H1 (cell line): ENCODE measurements at regions not wholly inside any gene's neighbourhood (a gene's known extent, or its start where the extent isn't known, plus 50 kb on each side); places are given as distances from the start of the nearest gene placed in this dataset.

Source experiments
- HDAC6 ChIP-seq: IDR thresholded peaks from one replicate; pipeline ENCODE4 v1.7.1; 2012; ENCODE audit warnings: low read depth, mild to moderate bottlenecking, inconsistent platforms, low read length, moderate library complexity
- MAX ChIP-seq: IDR thresholded peaks from 2 replicates; pipeline ENCODE4 v1.6.1; 2012; ENCODE audit warnings: inconsistent platforms
- SUZ12 ChIP-seq: fragments of 200-600 bp; sonication (generic); IDR thresholded peaks from 2 replicates; pipeline ENCODE4 v1.6.1; 2012; ENCODE audit warnings: mild to moderate bottlenecking, inconsistent platforms, low read length, moderate library complexity, mixed read lengths
- TEAD4 ChIP-seq: IDR thresholded peaks from 2 replicates; pipeline ENCODE4 v1.6.1; 2012; ENCODE audit warnings: low read depth, low read length, inconsistent platforms, mixed read lengths

DNA sequence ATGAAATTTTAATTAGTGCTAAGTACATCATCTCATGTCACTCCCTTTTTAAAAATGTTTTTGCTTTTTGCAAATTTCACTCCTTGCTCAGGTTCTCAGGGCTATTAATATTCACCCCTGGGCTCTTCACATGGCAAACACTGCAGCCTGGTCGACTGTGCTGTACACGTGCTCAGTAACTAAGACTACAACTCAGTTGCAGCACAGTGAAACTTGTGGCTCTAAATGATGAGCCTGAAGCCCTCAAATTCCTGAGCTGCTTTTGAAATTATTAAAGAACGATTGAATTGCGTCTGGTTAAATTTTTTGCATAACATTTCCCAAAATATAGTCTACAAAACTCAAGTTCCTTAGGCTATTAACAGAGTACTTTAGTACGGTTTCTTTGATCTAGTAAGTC is 159.3 kb upstream of the C2CD4B start (continued):
- TF ChIP-seq MAX (no peak), TEAD4 (no peak), SUZ12 (no peak), HDAC6 (no peak)
- TF ChIP-seq, all 59 proteins: peak for 0
